Brain microvascular endothelial cell (primary cell): ENCODE measurements at regions not wholly inside any gene's neighbourhood (a gene's known extent, or its start where the extent isn't known, plus 50 kb on each side); places are given as distances from the start of the nearest gene placed in this dataset.

Experiments
- DNase-seq: peaks from one replicate; pipeline ENCODE4 v3.0.0-alpha.2; 2020
- H3K27ac ChIP-seq: fragments of 250-450 bp; sonication (Bioruptor Pico); 2 replicates; pipeline ENCODE4 v1.5.1; 2020; ENCODE audit warnings: mild to moderate bottlenecking, moderate library complexity
- H3K27me3 ChIP-seq: fragments of 250-450 bp; sonication (Bioruptor Pico); replicated peaks from 2 replicates; pipeline ENCODE4 v1.5.1; 2020; ENCODE audit warnings: mild to moderate bottlenecking
- H3K36me3 ChIP-seq: fragments of 250-450 bp; sonication (Bioruptor Pico); replicated peaks from 2 replicates; pipeline ENCODE4 v1.5.1; 2020; ENCODE audit warnings: mild to moderate bottlenecking
- H3K4me3 ChIP-seq: 2 replicates; pipeline ENCODE4 v1.5.1; 2011; ENCODE audit warnings: low read depth, mild to moderate bottlenecking, control low read depth, low read length, moderate library complexity
- in situ Hi-C: cut with HindIII; loops from 2 replicates; pipeline ENCODE4 v1.10.0; 2017; ENCODE audit warnings: low sequenced_read_pairs, low pct_ligation_motif_present
- TF ChIP-seq, protein P1 (sequence below): IDR thresholded peaks from 2 replicates; pipeline ENCODE4 v1.5.1; 2011; ENCODE audit warnings: low read depth, mild to moderate bottlenecking, moderate library complexity, low read length, control low read depth, inconsistent platforms; ENCODE audit errors: missing control alignments

DNA sequence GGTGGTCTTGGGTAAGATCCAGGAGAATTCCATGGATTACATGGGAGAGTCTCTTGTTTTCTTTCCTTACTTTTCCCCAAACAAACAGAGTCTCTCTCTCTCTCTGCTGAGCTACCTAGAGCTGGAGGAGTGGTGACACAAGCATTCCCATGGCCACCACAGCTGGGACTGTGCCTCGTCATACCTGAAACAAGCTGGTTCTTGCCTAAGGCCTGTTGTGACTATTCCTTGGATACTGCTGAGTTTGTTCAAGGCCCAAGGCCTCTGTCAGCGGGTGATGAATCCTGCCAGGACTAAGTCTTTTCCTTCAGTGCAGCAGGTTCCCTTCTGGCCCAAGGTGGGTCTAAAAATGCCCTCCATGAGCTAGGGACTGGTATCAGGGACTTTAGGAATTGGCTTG is 378.1 kb upstream of the ZNF385D start:
- in situ Hi-C loops, result no loop called here
- Histone ChIP-seq H3K27ac (no peak overlapping the region), H3K27me3 (no peaks in the 10 kb centered on the region), H3K4me3 (no peak overlapping the region), H3K36me3 (no peaks in the 10 kb centered on the region)
- TF ChIP-seq, protein P1, sequence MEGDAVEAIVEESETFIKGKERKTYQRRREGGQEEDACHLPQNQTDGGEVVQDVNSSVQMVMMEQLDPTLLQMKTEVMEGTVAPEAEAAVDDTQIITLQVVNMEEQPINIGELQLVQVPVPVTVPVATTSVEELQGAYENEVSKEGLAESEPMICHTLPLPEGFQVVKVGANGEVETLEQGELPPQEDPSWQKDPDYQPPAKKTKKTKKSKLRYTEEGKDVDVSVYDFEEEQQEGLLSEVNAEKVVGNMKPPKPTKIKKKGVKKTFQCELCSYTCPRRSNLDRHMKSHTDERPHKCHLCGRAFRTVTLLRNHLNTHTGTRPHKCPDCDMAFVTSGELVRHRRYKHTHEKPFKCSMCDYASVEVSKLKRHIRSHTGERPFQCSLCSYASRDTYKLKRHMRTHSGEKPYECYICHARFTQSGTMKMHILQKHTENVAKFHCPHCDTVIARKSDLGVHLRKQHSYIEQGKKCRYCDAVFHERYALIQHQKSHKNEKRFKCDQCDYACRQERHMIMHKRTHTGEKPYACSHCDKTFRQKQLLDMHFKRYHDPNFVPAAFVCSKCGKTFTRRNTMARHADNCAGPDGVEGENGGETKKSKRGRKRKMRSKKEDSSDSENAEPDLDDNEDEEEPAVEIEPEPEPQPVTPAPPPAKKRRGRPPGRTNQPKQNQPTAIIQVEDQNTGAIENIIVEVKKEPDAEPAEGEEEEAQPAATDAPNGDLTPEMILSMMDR, result no peak
- DNase-seq, result no peak

DNA sequence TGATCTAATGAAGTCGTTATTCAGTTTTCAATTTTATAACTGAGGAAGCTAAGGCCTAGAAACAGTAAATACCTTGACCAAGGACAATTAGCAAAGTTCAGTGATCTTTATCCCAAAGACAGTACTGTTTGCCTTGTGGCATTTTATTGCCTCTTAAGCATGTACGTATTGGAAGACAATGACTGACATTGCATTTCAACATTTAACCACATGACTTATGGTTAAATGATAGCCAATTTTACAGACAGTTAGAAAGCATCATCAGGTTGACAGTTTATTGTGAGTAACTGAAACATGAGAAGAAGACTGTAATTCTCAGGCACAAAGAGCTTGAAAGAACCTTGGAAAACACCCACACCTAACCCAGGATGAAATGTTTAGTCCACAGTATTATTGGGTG is 390.8 kb upstream of the ZNF385D start:
- Histone ChIP-seq H3K4me3 (no peak overlapping the region), H3K36me3 (no peaks in the 10 kb centered on the region), H3K27ac (no peak overlapping the region), H3K27me3 (no peaks in the 10 kb centered on the region)
- DNase-seq, result no peak
- in situ Hi-C loops, result no loop called here
- TF ChIP-seq, protein P1, result no peak

DNA sequence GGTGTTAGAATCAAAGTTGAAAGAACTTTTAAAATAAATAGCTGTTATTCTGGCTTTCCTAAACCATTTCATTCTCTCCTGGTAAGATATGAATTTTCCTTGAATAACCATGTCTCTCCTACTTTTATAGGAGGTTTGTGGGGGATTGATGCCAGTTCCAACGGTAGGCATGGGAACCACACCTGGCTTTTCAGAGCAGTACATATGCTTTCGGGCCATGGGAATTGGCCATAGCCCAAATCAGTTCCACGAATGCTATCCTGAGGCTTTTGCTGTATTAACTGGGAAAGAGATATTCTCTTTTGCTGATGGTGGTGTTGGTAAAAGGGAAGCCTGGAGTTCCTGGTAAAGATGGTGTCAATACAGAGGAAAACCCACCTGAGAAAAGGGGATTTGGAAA is 396.2 kb upstream of the ZNF385D start:
- no peaks in the 10 kb centered on the region for H3K27me3 ChIP-seq
- in situ Hi-C loops, result no loop called here
- no peaks in the 10 kb centered on the region for H3K36me3 ChIP-seq
- no peak for DNase-seq
- TF ChIP-seq, protein P1, result no peak
- no peak overlapping the region for H3K4me3 ChIP-seq
- no peak overlapping the region for H3K27ac ChIP-seq

DNA sequence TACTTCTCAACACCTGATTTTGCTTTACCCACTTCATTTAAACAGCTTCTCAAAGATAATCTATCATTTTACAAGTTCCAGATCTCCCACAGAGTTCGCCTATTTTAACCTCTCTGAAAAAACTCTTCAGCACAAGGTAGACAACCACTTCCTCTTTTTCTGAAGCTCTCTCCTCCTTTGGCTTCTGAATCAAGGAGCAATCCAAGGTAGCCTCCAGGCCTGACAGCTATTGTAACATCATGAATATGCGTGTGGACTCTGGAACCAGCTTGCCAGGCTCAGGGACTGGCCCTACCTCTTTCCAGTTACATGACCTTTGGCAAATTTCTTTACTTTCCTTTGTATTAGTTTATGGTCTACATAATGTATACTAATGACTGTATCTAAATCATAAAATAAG is 405.9 kb upstream of the ZNF385D start:
- H3K4me3 ChIP-seq, result no peak overlapping the region
- no peak overlapping the region for H3K27ac ChIP-seq
- H3K36me3 ChIP-seq, result no peaks in the 10 kb centered on the region
- TF ChIP-seq, protein P1, result no peak
- no peaks in the 10 kb centered on the region for H3K27me3 ChIP-seq
- DNase-seq, result no peak
- in situ Hi-C loops, result no loop called here

DNA sequence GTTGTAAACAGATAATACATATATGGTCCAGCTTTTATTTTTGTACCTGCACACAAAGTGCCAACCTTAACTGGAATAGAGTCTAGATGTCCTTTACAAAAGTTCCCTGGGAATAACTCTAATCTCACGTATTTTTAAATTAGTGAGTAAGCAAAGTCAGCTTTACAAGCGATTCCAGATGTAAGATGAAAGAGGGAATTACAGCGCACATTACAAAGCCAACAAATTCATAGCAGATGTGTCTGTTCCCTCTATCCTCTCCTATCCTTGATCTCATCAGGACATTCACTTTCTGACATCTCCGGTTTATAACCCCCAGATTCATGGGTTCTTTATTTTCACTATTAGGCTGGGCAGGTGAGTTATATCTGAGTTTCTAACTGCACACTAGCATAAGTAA is 406.8 kb upstream of the ZNF385D start:
- TF ChIP-seq, protein P1, result no peak
- H3K27ac ChIP-seq, result no peak overlapping the region
- H3K27me3 ChIP-seq, result no peaks in the 10 kb centered on the region
- H3K36me3 ChIP-seq, result no peaks in the 10 kb centered on the region
- no peak for DNase-seq
- H3K4me3 ChIP-seq, result no peak overlapping the region
- in situ Hi-C loops, result no loop called here

DNA sequence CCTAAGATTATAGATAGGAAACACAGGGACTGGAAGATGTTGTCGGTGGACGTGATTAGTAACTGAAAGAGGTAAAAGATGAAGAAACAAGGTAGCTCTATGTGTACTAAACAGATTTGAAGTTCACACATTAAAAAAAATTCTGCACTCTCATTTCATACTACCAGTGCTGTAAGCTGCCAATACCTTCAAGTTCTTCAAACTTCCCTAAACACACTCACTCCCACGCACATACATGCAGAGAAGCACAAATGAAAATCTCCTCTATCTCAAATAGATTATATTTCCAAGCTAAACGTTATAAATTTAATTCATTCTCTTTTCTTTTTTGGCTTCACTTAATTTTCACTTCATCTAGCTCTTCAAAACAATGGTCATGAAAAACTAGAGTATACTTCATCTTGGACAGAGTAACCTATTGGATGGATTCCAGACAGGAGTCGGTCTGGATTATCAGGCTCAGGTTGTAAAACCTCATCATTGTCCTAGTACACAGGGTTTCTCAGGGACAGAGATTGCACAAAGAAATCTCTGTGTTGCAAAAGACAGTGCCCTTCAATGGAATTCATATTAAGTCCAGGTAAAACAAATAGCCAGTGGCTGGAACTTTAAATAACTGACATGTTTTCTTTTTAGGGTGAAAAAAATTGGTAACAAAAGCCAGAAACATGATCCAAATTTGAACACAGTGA is 408.1 kb upstream of the ZNF385D start:
- DNase-seq, result no peak
- Histone ChIP-seq H3K27me3 (no peaks in the 10 kb centered on the region), H3K27ac (no peak overlapping the region), H3K4me3 (no peak overlapping the region), H3K36me3 (no peaks in the 10 kb centered on the region)
- TF ChIP-seq, protein P1, result no peak
- in situ Hi-C loops, result no loop called here
